NCI-H69 (cell line): ENCODE measurements at regions not wholly inside any gene's neighbourhood (a gene's known extent, or its start where the extent isn't known, plus 50 kb on each side); places are given as distances from the start of the nearest gene placed in this dataset.

Source experiments
- DNase-seq: peaks from one replicate; lab custom pipeline; 2025; lab: John Stamatoyannopoulos, UW

DNA sequence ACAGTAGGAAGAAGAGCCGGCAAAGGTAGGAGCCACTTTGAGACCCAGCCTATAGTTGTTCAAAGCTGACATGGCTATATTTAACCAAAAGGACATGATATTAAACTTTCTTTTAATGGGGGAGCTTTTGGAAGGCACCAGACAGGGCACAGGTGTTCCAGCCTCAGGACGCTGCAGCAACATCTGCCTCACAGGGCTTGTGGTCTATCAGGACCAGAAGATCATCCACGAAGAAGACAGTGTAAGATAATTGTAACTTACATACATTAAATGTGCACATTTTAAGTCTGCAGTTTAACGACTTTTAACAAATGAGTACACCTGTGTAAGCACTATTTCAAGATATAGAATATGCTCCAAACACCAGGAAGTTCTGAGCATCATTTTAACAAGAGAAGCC, 168.2 kb upstream of the PMEPA1 start:
- DNase-seq: no peak

DNA sequence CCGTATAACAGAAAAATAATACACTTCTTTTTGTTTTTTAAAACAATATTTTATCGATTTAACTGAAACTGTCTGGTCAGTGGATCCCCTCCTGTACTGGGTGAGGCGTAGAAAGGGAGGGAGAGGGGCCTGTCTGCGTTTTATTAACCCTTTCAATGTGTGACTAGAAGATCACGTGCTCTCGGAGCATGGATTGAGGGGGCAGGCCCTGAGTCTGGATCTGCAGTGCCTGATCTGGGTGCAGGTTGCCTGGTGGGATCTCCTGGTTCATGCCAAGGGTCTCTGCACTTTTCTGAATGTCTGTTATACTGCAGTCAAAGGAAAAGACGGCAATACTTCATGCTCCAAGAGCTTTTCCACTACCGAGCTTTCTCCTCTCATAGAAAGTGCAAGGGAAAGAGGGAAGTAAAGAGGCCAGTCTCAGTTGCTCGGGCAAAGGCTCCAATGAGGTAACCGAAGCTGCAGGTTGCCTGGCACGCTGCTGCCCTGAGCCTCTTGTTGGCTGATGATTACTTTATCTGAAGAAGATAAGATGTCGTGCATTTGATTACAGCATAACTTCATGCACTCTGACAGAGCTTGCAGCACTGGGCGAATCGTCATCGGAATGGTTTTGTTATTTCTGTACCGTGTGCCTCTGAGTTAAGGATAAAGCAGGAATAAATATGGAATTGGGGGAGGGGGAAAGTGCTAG, 167.5 kb upstream of the PMEPA1 start:
- no peak for DNase-seq

DNA sequence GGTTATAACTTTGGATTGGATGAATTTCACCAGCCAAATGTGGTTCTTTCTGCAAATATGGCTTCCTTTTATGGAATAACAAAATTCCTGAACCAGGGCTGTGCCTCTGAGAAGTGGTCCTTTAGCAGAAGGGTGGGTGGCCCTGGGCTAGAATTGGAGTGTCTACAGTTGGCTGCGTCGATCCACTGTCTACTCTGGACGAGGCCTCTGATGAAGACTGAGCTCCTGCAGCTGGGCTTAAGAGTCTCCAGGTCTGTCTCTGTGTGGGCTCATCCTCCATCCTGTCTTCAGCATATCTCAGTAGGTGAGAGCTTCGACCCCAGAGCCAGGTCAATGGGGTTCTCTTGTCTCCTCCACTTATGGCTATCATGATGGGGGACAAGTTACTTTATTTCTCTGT, 166.3 kb upstream of the PMEPA1 start:
- no peak for DNase-seq

DNA sequence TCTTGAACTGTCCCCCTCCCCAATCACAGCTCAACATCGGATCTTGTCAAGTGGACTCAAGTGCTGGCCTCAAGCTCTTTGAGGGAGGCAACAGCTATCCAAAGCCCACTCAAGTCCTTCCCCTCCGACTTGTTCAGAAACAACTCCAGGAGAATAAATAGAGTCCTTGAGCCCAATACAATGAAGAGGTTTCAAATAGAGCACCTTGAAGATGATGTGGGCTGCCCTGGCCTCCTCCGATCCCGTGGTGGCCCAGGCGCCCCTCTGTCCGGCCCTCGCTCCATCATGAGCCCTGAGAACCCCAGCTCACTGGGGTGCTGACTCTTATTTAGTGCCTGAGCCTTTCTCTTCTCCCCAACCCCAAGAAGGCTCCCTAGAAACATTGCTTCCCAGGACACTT, 164.3 kb upstream of the PMEPA1 start:
- DNase-seq: no peak

DNA sequence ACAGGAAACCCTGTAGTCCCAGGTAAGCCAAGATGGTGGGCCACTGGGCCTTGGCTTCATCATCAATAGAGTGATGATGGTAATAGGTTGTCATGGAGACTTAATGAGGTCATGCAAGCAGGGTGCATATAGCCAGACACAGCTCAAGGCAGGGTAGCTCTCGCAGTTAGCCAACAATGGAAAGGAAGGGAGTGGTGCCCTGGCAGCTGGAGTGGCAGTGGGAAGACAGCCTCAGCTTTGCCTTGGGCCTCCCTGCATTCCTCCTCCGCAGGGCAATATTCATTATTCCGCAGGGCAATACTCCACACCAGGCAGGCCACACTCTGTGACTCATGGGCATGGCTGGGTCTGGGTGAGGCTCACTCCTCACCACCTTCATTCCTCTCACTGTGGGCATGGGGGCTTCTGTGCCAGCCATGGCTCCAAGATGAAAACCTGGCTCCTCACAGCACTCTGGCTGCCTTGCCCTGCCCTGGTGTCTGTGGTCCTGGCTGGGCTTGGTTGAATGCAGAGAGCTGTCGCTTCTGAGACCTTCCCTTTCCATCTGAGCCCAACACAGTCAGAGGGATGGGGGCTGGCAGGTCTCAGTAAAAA, 163.1 kb upstream of the PMEPA1 start:
- no peak for DNase-seq

DNA sequence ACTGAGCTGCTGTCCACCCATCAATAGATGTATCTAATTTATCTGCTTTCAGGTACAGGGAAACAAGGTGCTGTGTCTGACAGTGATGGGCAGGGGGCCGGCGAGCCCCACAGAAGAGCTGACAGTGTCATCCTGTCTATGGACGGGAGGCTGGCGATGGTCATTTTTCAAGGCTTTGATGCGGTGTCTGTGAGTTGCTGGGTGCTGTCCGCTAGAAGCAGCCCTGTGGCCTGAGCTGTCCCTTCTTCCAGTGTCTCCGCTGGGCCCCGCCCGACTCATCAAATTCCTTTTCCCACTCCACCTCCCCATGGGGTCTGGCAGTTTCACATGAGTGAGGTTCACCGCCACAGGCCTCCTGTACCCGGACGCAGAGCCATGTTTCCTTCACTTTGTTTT, 161.4 kb upstream of the PMEPA1 start:
- peak; percentile 2 for DNase-seq

DNA sequence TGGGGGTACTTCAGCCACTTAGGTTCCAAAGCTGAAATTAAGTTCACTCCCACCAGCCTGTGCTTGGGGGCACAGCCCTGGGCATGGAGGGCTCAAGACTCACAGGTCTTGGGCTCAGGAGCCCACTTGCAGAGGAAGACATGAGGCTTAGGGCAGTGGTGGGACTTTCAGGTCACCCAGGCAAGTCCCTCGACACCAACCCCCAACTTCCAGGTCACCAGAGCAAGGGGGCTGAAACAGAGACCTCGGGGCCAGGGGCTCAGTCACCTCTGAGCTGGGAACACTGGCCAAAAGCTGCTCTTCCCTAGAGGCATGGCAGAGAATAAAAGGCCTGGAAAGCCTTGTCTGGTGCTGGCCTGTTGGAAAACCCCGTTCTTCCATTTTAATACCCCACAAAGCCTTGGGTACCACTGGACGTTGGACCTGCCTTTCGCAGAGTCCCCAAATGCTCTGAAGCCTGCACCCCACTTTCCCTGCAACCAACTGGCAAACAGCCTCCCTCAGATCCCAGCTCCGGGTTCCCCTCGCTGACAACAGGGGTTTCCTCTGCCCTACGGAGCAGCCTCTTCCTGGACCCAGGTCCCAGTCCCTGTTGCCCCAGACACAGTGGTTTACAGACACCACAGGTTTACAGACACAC, 160.9 kb upstream of the PMEPA1 start:
- DNase-seq: no peak

DNA sequence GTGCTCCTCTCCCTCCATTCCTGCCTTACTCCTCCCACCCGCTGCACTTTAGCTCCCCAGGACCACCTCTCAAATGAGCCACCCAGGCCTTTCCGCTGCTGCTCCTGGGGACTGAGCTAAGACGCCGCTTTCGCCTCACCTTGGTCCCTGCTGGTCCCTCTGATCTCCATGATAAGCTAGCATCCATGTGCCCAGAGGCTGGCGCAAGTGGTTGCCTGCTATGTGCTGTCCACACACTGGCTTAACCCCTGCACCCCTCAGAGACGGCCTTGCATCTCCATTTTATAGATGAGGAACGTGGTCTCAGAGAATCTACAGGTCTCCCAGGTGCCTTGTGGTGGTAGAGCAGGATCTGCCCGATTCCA, 160.1 kb upstream of the PMEPA1 start:
- DNase-seq: no peak

DNA sequence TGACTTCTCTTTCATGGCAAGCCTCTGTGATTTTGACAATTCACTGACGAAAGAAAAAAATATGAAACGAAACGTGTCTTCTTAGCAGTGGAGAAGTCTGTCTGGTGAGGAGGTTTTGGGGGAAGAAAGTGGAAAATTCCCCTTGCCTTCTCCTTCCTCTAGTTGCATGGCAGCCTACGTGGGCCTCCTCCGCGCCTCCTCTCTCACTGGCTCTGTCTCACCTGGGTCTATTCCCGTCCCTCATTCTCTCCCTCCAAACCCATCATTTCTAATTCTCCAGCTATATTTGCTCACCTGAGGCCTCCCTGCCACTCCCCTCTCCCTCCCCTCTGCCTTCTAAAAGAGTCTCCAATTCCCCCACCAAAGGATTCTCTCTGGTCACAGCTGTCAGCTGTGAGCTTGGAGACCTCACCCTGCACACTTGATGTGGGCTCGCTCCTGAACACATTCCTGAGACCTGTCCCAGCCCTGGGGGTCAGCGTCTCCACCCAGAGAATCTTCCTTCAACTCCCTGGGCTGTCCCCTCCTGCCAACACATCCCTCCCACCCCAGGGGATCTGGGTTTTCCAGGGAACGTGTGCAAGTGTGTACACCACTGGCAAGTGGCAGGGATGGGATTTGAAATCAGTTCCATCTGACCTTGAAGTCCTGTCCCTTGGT, 159.6 kb upstream of the PMEPA1 start:
- peak; percentile 63 for DNase-seq

DNA sequence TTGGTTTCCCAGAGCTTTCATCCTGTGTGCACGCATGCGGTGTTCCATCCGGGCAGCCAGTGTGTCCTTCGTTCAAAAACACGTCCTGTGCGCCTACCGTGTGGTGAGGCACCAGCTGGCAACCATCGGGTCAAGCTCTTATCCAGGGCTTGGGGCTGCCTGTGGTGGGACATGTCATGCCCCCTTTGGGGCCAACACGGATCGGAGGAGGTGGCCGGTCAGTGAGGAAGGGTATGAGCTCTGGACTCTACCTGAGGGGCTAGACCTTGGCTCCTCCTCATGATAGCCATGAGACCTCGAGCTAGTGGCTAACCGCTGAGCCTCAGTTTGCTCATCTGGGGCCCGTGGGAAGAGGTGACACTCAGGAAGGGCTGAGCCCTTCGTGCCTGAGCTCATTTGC, 158.5 kb upstream of the PMEPA1 start:
- DNase-seq: no peak

DNA sequence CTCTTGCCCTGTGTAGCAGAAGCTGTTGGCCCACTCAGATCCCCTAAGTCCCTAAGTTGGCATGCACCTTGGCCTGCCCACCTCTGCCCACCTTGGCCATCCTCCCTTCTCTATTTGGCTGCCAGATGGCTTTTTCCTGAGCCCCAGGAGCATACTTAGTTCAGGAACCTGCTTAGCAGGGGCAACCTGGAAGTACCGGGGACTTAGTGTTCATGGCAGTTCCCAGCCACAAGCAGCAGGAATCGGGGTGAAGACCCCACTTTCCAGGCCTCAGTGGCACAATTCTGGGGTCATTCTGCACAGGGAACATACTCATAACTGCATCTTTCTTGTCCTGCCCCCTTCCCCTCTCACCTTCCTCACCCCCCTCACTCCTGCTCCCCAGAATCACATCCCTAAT, 158.0 kb upstream of the PMEPA1 start:
- peak; percentile 2 for DNase-seq

DNA sequence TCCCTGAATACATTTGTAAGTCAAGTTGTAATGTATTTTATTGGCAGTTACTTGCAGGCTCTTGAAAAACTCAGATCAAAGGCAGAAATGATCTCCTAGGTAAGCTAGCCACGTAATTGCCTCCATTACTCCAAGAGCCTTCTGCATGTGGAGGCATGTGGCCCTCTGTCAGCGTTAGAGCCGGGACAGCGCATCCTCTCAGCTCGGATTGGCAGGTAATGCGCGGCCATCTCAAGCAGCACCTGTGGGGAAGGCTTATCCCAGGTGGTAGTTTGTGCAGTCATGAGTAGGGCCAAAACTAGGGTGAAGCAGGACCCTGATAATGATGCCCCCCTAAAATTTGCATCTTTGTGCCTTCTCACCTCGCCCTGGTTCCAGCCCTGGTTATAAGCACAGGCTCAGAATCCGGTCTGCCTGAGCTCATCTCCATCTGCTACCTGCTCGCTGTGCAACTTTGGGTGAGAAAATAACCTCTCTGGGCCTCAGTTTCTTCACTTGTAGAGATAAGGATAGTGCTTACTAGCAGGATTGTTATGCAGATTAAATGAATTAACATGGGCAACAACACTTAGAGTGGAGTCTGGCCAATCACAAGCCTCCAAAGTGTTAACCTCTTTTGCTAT, 157.5 kb upstream of the PMEPA1 start:
- no peak for DNase-seq

DNA sequence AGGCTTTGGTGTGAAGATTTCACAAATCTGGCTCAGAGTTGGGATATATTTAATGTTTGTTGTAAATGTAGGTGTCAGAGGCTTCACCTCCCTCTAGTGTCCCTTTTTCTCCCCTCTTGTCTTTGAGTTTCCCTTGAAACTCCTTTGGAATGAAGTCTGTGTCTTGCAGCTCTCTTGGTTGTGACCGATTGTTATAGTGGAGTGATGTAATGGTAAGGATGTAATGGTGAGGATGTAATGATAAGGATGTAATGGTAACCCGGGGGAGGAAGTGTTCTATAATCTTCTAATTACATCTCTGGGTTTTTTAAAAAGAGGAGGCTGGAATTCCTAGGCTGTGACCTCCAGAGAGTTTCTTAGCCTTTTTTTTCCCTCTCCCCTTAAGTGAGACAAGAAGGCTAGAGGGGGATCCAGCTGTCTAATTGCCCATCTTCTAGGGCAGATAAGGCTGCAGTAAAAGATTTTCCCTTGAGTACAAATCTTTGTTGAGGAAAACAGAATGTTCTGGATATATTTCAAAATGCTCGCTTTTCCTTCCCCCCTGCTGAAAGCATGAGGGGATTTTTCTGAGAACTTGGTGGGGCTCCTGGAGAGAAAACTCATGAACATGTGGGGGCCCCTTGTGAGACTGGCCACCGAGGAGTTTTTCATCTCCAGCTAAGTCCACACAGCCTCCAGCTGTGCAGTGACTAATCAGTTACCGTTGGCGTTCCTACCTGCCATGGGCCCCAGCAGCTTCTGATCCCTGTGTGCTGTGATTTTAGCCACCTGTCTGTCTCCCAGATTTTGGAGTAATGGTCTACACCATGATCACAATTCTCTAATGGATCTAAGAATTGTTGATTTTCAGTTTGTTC, 156.7 kb upstream of the PMEPA1 start:
- peak; percentile 54 for DNase-seq

DNA sequence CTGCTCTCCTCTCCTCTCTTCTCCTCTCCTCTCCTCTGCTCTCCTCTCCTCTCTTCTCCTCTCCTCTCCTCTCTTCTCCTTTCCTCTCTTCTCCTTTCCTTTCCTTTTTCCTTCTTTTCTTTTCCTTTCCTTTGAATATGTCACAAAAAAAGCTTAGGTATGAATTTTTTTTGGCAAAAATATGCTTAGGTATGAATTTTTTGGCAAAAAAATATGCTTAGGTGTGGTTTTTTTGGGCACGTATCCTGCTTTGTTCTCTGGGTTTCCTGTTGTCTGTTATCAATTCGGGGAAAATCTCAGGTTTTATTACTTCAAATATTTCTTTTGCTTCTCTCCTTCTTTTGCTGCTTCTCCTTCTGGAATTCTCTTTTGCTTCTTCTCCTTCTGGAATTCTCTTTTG, 155.5 kb upstream of the PMEPA1 start:
- no peak for DNase-seq

DNA sequence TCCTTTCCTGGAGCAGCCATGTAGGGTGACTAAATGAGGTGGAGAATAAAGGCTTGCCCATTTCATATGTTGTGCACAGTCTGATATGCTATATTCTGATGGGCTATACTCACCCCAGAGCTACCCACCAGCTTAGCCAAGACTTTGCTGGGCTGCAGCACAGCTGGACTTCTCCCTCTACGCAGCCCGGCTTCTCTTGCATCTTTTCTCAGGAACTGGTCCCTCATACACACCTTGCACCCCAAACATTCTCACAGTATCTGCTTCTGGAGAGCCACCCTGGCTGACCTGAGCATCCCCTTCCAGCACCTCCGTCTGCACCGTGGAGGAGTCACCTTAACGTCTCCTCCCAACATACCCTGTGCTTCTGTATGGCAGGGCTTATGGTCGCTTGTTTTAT, 150.8 kb upstream of the PMEPA1 start:
- no peak for DNase-seq

DNA sequence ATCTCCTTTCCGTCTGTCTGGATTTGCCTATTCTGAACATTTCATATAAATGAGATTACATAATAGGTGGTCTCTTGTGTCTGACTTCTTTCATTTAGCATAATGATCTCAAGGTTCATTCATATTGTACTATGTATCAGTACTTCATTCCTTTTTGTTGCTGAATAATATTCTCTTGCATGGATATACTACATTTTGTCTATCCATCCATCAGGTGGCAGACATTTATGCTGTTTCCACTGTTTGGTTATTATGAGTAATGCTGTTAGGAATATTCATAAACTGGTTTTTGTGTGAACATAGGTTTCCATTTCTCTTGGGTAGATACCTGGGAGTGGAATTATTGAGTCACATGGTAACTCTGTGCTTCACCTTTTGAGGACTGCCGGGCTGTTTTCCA, 148.2 kb upstream of the PMEPA1 start:
- DNase-seq: no peak

DNA sequence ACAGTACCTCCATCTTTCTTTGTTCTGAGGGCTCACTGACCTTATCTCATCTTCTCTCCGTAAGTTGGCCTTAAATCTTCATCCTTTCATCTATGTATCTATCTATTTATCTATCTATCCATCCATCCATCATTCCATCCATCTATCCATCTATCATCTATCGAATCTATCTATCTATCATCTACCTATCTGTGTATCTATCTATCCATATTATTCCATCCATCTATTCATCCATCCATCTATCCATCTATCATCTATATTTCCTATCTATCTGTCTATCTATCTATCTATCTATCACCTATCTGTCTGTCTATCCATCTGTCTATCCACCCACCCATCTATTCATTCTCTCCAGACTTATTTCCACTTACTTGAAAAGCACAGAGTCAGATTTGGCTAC, 147.3 kb upstream of the PMEPA1 start:
- no peak for DNase-seq

DNA sequence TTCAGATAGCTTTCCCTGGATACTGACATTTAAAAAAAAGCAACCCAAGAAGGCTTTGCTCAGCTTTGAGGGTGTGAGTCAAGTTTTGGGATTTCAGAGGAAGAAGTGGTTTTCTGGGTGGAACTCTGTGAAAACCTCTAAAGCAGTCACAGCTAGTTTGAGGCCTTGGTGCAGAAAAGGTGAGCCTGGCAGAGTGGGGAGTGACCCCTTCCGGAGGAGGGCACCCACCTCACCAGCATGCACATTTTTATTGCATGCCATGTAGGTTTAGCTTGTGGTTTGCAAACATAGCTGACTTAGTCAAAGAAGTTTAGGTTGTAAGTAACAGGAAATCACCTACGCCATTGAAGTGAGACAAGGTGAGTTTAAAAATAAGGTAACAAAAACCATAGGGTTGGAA, 146.8 kb upstream of the PMEPA1 start:
- no peak for DNase-seq

DNA sequence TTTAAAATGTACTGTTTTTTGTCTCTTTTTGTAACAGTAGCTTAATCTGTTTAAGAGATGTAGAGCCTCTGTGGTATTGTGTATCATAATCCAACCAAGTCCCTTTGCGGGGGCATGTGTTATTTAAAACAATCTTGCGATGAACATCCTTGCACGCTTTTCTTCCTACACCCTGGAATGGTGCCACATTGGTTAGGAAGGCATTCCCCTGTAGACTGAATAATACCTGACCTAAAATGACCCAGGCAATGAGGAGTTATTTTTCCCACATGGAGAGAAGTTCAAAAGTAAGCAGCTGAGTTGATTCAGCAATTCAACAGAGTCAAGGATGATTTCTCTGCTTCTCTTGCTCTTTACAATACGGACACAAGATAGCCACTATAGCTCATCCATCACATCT, 142.0 kb upstream of the PMEPA1 start:
- DNase-seq: no peak

DNA sequence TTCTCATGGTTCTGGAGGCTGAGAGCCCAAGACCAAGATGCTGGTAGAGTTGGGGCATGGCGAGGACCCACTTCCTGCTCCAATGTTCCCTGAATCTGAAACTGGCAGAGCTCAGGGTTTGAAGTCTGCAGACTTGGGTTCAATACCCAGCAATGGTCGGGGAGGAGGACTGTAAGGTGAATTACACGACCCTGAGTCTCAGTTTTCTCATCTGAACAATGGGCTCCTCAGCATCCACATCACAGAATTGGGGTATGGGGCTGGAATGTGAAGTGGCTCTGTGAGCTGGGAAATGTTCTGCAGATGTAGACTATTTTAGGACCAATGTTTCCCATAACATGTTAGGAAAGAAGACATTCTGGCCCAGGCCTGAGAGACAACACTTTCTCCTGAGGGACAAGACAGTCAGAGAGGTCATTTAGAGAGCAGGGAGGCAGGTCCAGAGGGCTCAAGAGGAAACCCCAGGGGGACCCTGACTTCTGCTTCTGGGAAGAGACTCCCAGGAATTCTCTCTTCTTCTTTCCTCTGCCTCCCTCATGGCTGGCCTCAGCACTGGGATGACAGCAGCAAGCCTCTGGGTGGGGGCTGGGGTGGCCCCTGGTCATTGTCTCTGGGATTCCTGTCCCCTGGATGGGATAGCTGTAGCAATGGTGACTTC, 141.3 kb upstream of the PMEPA1 start:
- no peak for DNase-seq

DNA sequence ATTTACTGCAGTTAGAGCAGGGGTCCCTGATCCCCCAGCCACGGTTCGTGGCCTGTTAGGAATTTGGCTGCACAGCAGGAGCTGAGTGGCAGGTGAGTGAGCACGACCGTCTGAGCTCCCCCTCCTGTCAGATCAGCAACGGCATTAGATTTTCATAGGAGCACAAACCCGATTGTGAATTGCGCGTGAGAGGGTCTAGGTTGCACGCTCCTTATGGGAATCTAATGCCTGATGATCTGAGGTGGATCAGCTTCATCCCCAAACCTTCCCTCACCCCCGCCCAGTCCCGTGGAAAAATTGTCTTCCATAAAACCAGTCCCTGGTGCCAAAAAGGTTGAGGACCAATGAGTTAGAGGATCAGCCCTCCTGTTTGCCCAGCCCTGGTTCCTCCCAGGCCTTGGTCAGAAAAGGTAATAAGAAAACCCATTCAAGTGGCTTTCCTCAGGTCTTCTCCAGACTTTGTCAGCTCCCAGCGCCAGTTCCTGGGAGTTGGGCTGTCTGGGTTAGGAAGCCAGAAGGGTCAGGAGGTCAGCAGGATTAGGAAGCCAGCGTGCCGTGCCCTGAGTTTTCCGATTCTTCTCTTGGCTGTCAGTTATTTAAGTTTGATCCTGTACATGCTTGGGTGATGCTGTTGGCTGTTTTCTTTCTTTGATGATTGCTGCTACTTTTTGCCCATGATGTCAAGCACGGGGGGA, 139.9 kb upstream of the PMEPA1 start:
- DNase-seq: no peak
